Tibial artery (tissue), 4 donors: ENCODE measurements at regions not wholly inside any gene's neighbourhood (a gene's known extent, or its start where the extent isn't known, plus 50 kb on each side); places are given as distances from the start of the nearest gene placed in this dataset.

Experiments
- DNase-seq, 2 donors: peaks; one replicate each; pipeline ENCODE4 v3.0.0-alpha.2; 2019
- H3K27ac ChIP-seq, 2 donors: fragments of 200-600 bp; sonication (generic) in 1 of 2; 1 replicate in 1 of 2; 2 replicates in 1 of 2; pipeline ENCODE4 v1.5.1; 2018 to 2019; ENCODE audit warnings: mild to moderate bottlenecking in 1 of 2
- H3K27me3 ChIP-seq, 2 donors: fragments of 200-600 bp; sonication (generic) in 1 of 2; one replicate each; pipeline versions ENCODE4 v1.5.1 to v1.6.0; 2016 to 2019
- H3K36me3 ChIP-seq, 3 donors: fragments of 200-600 bp; sonication (generic) in 2 of 3; one replicate each; pipeline ENCODE4 v1.5.1; 2016 to 2019; ENCODE audit warnings: mild to moderate bottlenecking in 2 of 3
- H3K4me1 ChIP-seq, 4 donors: fragments of 200-600 bp; sonication (generic) in 2 of 4; 1 replicate in 3 of 4; 2 replicates in 1 of 4; pipeline ENCODE4 v1.5.1; 2016 to 2019
- H3K4me3 ChIP-seq, 2 donors: fragments of 200-600 bp; sonication (generic) in 1 of 2; 1 replicate in 1 of 2; 2 replicates in 1 of 2; pipeline ENCODE4 v1.5.1; 2018 to 2019; ENCODE audit warnings: mild to moderate bottlenecking in 2 of 2
- H3K9me3 ChIP-seq, 3 donors: fragments of 200-600 bp; sonication (generic) in 1 of 3; one replicate each; pipeline ENCODE4 v1.5.1; 2016 to 2019
- intact Hi-C: fragments of 100-400 bp; cut with DNase I; formaldehyde crosslinking; loops from one replicate; pipeline ENCODE4 v1.15.0; 2023; ENCODE audit warnings: low total_unique reads
- TF ChIP-seq, protein P1 (sequence below), 2 experiments: fragments of 200-600 bp in 1 of 2; fragments of 450-650 bp in 1 of 2; IDR thresholded peaks; one replicate each; pipeline ENCODE4 v1.5.1; 2017 to 2019; ENCODE audit warnings: antibody characterized with exemption in 2 of 2, mild to moderate bottlenecking in 1 of 2, moderate library complexity in 1 of 2

DNA sequence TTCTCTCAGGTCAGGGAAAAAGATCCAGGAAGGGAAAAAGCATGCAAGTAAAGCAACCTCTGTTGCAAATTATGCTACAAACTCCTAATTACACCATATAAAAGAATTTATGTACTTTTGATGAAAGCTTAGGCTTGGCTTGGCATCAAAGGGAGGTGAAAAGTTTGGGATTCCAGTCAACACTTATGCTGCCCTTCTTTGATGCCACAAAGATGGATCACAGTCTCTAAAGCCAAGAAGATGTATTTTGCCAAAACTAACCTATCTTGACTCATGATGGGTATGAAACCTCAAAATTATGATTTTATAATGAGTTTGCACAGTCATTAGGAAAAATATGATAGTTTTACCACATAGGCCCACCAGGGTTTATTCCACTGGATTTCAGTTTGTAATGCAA is 101.0 kb upstream of the CCDC80 start:
- Histone ChIP-seq H3K27ac (no peak overlapping the region), H3K9me3 (no peaks in the 10 kb centered on the region), H3K27me3 (no peaks in the 10 kb centered on the region), H3K36me3 (no peaks in the 10 kb centered on the region), H3K4me1 (peaks cover 0 to 11% (median 0%) of the 10 kb centered on the region in 4 donors), H3K4me3 (no peak overlapping the region)
- intact Hi-C loops = no loop called here
- no peak for DNase-seq
- TF ChIP-seq, protein P1, sequence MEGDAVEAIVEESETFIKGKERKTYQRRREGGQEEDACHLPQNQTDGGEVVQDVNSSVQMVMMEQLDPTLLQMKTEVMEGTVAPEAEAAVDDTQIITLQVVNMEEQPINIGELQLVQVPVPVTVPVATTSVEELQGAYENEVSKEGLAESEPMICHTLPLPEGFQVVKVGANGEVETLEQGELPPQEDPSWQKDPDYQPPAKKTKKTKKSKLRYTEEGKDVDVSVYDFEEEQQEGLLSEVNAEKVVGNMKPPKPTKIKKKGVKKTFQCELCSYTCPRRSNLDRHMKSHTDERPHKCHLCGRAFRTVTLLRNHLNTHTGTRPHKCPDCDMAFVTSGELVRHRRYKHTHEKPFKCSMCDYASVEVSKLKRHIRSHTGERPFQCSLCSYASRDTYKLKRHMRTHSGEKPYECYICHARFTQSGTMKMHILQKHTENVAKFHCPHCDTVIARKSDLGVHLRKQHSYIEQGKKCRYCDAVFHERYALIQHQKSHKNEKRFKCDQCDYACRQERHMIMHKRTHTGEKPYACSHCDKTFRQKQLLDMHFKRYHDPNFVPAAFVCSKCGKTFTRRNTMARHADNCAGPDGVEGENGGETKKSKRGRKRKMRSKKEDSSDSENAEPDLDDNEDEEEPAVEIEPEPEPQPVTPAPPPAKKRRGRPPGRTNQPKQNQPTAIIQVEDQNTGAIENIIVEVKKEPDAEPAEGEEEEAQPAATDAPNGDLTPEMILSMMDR (IDR thresholded peaks at IDR 0.05) = no peak

DNA sequence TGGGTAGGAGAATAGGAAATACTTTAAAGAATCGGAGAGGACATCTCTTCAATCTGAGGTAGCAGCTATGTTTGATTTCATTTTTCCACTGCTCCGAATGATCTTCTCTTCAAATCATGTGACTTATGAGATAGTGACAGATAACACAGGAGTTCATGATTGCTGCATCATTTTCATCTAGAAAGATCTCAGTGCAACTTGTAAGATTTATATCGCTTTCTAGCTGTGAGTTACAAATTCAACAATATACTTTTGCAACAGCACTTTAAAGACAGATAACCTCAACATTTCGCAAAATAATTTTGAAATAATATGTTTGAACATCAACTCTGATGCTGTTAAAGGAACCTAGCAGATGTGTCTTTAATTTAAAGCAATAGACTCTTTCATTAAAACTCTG is 99.9 kb upstream of the CCDC80 start:
- no peaks in the 10 kb centered on the region for H3K9me3 ChIP-seq
- H3K27me3 ChIP-seq = no peaks in the 10 kb centered on the region
- TF ChIP-seq, protein P1 (IDR thresholded peaks at IDR 0.05) = no peak
- DNase-seq = no peak
- H3K27ac ChIP-seq = no peak overlapping the region
- no peaks in the 10 kb centered on the region for H3K36me3 ChIP-seq
- peaks cover 0 to 11% (median 0%) of the 10 kb centered on the region in 4 donors for H3K4me1 ChIP-seq
- intact Hi-C loops = no loop called here
- H3K4me3 ChIP-seq = no peak overlapping the region

DNA sequence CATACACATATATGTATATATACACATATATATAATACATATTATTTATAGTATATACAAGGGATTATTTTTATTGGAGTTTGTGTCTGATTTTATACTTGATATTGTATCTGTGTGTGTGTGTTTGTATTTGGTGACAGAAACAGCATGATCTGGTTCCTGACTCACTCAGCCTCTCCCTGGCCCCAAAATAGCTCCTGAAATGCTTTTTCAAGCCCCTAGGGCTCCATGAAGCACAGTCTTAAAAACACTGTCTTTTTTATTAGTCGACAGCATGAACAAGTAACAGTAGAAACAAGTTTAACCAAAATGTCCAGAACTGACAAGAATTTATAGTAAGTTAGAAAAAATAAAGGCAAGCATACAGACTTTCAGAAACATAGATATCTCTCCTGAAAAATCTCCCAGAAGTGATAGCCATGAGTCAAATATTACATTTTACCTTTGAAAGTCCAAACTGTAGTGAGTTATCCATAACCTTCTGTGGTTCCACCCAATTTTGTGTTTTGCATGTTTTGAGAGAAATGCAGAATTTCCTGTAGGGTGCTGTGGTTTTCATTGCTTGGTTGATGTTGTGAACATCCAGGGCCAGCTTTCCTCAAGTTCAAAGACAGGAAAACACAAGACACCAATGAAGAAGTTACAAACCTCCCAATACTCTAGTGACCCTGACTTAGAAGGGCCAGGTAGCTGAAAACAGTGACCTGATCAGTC is 98.5 kb upstream of the CCDC80 start:
- Histone ChIP-seq H3K36me3 (no peaks in the 10 kb centered on the region), H3K27ac (no peak overlapping the region), H3K4me1 (peaks cover 0 to 11% (median 0%) of the 10 kb centered on the region in 4 donors), H3K4me3 (no peak overlapping the region), H3K9me3 (no peaks in the 10 kb centered on the region), H3K27me3 (no peaks in the 10 kb centered on the region)
- intact Hi-C loops = no loop called here
- TF ChIP-seq, protein P1 (IDR thresholded peaks at IDR 0.05) = peak in 1 of 2 experiments; percentile 11
- no peak for DNase-seq

DNA sequence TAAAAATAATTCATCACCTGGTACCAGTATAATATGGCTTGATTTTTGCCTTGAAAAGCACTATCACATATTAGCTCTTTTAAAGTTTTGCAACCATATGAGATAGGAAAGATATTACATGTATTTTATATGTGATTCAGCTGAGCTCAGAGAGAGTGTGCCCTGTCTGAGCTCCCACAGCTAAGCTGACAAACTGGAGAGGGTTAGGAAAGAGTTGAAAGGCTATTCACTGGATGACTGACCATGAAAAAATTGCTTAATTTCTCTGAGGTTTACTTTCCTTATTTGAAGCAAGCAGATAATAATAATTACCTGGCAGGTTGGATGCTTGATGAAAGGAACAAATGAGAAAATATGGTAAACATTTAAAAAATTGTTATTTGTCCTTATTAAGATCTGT is 97.4 kb upstream of the CCDC80 start:
- Histone ChIP-seq H3K4me3 (no peak overlapping the region), H3K27me3 (no peaks in the 10 kb centered on the region), H3K27ac (no peak overlapping the region), H3K9me3 (no peaks in the 10 kb centered on the region), H3K36me3 (no peaks in the 10 kb centered on the region), H3K4me1 (peaks cover 0 to 11% (median 0%) of the 10 kb centered on the region in 4 donors)
- intact Hi-C loops = no loop called here
- no peak for DNase-seq
- TF ChIP-seq, protein P1 (IDR thresholded peaks at IDR 0.05) = no peak

DNA sequence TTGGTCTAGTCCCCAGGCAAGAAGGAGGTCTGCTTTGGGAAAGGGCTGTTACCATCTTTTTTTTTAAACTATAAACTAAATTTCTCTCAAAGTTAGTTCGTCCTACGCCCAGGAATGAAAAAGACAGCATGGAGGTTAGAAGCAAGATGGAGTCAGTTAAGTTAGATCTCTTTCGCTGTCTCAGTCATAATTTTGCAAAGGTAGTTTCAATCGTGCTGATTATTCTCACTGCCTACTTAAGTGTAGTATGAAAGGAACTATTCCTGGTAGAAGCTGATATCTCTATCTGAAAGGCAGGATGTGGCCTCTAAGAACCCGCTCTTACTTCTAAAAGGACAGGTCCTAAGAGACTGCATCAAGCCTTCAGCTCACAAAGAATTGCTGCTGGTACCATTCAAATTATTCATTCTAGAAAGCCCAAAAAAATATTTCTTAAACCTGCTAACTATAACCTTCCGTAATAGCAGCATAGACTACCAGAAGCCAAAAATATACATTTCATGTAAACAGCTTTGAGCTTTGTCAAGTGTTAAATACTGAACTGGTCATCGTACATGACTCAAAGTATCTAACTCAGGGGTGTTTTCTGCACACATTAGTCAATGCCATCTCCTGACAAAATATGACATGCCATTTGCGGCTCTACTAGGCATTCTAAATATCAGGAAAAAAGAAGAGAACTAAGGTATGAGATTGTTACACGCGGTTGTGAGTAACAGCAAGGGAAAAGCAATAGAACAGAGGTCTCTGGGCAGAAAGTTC is 96.0 kb upstream of the CCDC80 start:
- intact Hi-C loops = no loop called here
- H3K9me3 ChIP-seq = no peaks in the 10 kb centered on the region
- no peak overlapping the region for H3K27ac ChIP-seq

More for the DNA sequence above, 96.0 kb upstream of the CCDC80 start:
- TF ChIP-seq, protein P1 (IDR thresholded peaks at IDR 0.05) = no peak
- Histone ChIP-seq H3K4me1 (peaks cover 0 to 11% (median 0%) of the 10 kb centered on the region in 4 donors), H3K27me3 (no peaks in the 10 kb centered on the region), H3K36me3 (no peaks in the 10 kb centered on the region), H3K4me3 (no peak overlapping the region)
- no peak for DNase-seq
